K562 (cell line): ENCODE measurements at regions not wholly inside any gene's neighbourhood (a gene's known extent, or its start where the extent isn't known, plus 50 kb on each side); places are given as distances from the start of the nearest gene placed in this dataset.

ENCODE experiments used
- CTBP1 ChIP-seq: fragments of 450-650 bp; IDR thresholded peaks from 2 replicates; pipeline ENCODE4 v1.6.1; 2016; ENCODE audit warnings: borderline replicate concordance
- DEAF1 ChIP-seq: fragments of 450-650 bp; formaldehyde crosslinking; IDR thresholded peaks from 2 replicates; pipeline ENCODE4 v1.4.0; 2020; ENCODE audit warnings: mild to moderate bottlenecking, moderate library complexity
- FIP1L1 ChIP-seq: fragments of 200-400 bp; formaldehyde crosslinking; IDR thresholded peaks from 2 replicates; pipeline ENCODE4 v1.6.1; 2018; ENCODE audit warnings: mild to moderate bottlenecking, low read depth, low read length; ENCODE audit not compliant: poor library complexity, severe bottlenecking
- HNRNPK ChIP-seq: fragments of 200-400 bp; formaldehyde crosslinking; IDR thresholded peaks from one replicate; pipeline ENCODE4 v1.6.1; 2018; ENCODE audit warnings: mild to moderate bottlenecking, low read depth, low read length; ENCODE audit not compliant: poor library complexity, severe bottlenecking
- JUNB ChIP-seq: fragments of 450-650 bp; formaldehyde crosslinking; conservative IDR thresholded peaks from 2 replicates; pipeline ENCODE4 v1.4.0; 2020; ENCODE audit warnings: mild to moderate bottlenecking
- MCM7 ChIP-seq, 2 experiments: fragments of 450-650 bp; IDR thresholded peaks; 2 replicates each; pipeline ENCODE4 v1.6.1; 2016 to 2018
- MLLT1 ChIP-seq, 2 experiments: fragments of 450-650 bp; IDR thresholded peaks; 2 replicates each; pipeline ENCODE4 v1.6.1; 2016
- OTX1 ChIP-seq: fragments of 450-650 bp; formaldehyde crosslinking; IDR thresholded peaks from 2 replicates; pipeline ENCODE4 v1.4.0; 2022; ENCODE audit warnings: mild to moderate bottlenecking
- PURB ChIP-seq: sonication (generic); formaldehyde crosslinking; IDR thresholded peaks from 2 replicates; pipeline ENCODE4 v1.9.0; 2021; ENCODE audit warnings: low read depth, mild to moderate bottlenecking, missing genetic modification reagents
- TSHZ1 ChIP-seq: fragments of 250-450 bp; sonication (Bioruptor Pico); IDR thresholded peaks from 2 replicates; pipeline ENCODE4 v1.4.0; 2020; ENCODE audit warnings: mild to moderate bottlenecking, moderate library complexity
- ZBTB34 ChIP-seq: fragments of 250-450 bp; sonication (Bioruptor Pico); IDR thresholded peaks from 2 replicates; pipeline ENCODE4 v1.8.0; 2021; ENCODE audit warnings: mild to moderate bottlenecking, moderate library complexity
- ZNF3 ChIP-seq: fragments of 250-450 bp; sonication (Bioruptor Pico); IDR thresholded peaks from 2 replicates; pipeline ENCODE4 v1.5.0; 2021; ENCODE audit warnings: mild to moderate bottlenecking, moderate library complexity
- ZNF431 ChIP-seq: sonication (generic); formaldehyde crosslinking; IDR thresholded peaks from 2 replicates; pipeline ENCODE4 v1.8.0; 2022; ENCODE audit warnings: mild to moderate bottlenecking, missing genetic modification reagents
- ZNF609 ChIP-seq: sonication (generic); formaldehyde crosslinking; IDR thresholded peaks from 2 replicates; pipeline ENCODE4 v1.8.1; 2023; ENCODE audit warnings: missing genetic modification reagents, mild to moderate bottlenecking, borderline replicate concordance

- no peak for TF ChIP-seq DEAF1
- TF ChIP-seq PURB (CRISPR knock-in tag): no peak
- no peak for TF ChIP-seq JUNB (CRISPR knock-in tag)
- no peak for TF ChIP-seq HNRNPK
- no peak for TF ChIP-seq TSHZ1 (CRISPR knock-in tag)
- no peak for TF ChIP-seq MCM7 (IDR thresholded peaks at IDR 0.05)
- no peak for TF ChIP-seq ZNF3 (CRISPR knock-in tag)
- peak; percentile 33 for TF ChIP-seq FIP1L1
- TF ChIP-seq ZNF609 (CRISPR knock-in tag): no peak
- TF ChIP-seq CTBP1: peak; percentile 81
- TF ChIP-seq ZBTB34: no peak
- no peak for TF ChIP-seq MLLT1 (IDR thresholded peaks at IDR 0.05)
- no peak for TF ChIP-seq OTX1 (CRISPR knock-in tag)
- TF ChIP-seq ZNF431 (CRISPR knock-in tag): no peak
Observed at GRCh38 chr16:85234310-85235204, 122.3 kb upstream of the CIBAR2 start (continued).
